HG03342 (cell line): ENCODE measurements at regions not wholly inside any gene's neighbourhood (a gene's known extent, or its start where the extent isn't known, plus 50 kb on each side); places are given as distances from the start of the nearest gene placed in this dataset.

ENCODE experiments used
- ATAC-seq: cut with Tn5 transposase; IDR thresholded peaks from one replicate; pipeline ENCODE4 v1.9.1; 2021; ENCODE audit warnings: mild to moderate bottlenecking, moderate library complexity; ENCODE audit not compliant: unreplicated experiment

DNA sequence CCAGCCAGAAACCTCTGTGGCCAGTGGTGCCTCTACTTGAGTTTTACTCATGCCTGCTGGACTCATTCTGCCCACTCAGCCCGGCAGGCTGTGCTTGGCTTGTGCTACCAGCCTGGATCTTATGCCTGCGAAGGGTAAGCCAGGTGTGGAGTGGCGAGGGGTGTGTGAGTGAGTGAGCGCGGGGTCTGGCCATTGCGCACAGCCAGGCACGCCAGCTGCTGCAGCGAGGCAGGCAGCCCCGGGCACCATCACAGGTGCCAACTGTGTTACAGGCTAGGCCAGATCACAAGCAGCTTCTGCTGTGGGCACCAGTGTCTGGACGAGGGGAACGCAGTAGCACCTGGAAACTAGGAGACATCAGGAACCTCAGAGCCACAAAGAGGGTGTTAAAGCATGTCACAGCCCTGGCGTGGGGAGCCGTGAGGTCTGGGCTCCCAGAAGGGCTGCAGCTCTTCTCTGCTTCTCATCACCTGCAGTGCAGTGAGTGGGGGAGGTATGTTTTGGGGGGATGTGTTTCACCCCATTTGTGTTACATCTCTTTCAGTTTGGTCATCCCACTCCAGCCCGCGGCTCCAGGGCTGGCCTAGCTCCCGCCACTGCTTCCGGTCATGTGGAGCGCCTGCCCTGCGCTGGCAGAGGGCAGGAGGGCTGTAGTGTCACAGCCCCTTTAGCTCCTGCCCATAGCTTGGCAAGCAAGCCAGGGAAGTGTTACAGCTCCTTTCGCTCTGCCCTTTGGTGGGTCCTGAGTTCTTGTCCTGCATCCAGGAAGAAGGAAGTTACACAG, 379.7 kb upstream of the IMPG1 start:
- no peak for ATAC-seq

DNA sequence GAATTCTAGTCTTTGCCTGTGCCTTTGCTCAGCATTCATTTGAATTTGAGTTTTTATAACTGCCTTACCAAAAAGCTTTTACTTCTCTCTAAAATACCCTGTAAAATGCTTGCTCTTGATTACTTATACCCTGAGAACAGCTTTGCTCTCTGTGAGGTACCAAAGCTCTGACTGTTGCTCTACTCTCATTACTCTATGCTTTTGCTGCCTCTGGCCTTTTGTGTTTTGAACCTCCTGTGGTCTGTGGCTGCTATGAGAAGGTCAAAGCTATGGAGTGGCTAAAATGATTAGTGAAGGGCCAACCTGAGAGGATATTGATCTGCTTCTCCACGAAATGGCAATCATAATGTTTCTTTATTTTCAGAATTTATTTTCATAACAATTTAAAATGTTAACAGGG, 375.6 kb upstream of the IMPG1 start:
- no peak for ATAC-seq

DNA sequence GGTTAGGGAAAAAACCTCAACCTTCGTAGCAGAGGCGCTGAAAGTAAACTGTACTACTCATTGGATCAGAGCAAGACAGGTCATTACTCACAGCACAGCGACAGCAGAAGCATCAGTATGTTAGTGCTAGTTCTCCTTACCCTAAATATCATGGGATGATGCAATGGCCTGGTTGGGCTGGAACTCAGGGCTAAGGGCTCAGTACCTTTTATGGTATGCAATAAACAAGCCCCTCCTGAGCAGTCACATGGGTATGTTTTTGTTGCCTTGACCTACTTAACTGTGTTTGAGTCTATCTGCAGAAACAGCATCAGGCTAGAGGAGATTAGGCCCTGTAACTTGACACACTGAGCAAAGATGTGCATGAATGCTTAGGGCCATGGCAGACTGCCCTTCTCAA, 369.4 kb upstream of the IMPG1 start:
- no peak for ATAC-seq

DNA sequence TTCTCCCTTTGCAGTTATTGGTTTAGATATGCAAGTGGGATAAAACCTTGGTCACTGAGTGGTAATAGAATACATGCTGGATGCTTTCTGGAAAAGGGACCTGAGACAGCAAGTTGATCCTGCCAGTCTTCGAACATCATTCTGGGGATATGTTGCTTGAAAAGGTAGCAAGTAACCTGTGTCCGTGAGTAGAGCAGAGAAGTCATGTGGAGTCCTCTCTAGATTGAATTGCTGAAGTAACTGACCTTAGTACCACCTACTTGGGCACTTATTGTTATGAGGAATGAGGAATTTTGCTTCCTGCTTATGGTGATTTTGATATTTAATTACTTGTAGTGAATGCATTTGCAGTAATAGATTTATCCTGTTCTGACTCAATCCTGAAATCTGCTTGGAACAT, 367.3 kb upstream of the IMPG1 start:
- no peak for ATAC-seq

DNA sequence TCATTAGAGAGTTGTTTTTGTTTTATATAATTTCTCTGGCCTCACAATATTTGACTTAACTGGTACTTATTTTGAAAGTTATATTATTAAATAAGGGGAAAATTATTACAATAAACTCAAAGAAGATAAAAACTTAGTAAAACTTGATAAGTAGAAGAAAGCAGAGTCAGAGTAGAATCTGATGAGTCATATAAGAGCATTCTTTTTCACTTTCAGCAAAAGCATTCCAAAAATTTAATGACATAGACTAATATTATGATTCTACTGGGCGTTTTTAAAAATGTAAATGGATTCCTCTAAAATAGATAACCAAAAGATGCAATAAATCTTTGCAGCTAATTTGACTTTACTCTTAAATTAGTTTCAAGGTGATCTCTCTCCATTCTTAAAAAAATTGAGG, 366.3 kb upstream of the IMPG1 start:
- ATAC-seq = no peak

DNA sequence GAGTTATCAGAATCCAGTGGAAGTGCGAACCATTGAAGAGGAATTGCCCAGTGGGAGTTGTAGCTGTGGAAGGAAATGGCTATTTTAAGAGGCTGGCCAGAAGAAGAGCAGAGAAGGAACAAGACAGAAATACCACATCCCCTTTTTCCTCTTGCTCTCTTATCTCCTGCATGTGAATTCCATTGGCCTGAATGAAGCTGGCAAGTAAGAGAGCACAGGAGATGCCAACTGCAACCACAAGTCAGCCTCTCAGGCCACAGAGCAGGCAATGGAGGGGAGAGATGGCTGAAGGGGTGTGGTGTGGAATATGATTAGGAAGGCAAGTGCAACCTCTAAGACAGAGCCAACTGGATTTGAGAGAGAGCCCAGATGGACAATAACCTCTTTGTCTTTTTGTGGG, 362.7 kb upstream of the IMPG1 start:
- no peak for ATAC-seq

DNA sequence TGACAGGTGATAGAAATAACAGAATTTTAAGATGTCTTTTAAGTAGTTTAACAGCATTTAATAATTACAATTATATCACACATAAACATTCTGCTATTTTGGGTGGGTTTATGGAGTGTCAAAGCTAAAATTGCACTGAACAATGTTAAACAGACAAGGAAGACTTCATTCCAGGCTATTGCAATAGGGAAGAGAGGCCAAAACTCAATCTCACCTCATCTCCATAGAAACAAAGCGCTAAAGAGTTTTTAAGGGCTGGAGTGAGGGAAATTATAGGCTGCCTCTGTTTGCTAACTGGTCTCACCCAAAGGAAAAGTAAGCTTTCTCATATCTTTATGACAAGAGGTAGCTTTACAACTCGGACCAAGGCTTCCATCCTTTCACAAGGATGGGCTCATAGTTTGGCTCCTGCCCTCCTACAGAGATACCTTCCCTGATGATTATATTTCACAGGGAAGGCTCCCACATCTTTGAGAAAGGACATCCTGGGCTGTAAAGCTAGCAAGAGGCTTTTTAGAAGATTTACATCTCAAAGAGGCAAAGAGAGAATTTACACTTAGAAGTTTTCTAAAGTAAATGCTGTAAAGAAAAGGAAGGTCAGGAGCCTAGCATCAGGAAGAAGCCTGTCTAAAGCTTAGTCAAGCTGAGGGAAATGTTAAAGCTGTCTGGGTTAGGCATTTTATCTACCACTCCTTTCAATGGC, 350.2 kb upstream of the IMPG1 start:
- no peak for ATAC-seq

DNA sequence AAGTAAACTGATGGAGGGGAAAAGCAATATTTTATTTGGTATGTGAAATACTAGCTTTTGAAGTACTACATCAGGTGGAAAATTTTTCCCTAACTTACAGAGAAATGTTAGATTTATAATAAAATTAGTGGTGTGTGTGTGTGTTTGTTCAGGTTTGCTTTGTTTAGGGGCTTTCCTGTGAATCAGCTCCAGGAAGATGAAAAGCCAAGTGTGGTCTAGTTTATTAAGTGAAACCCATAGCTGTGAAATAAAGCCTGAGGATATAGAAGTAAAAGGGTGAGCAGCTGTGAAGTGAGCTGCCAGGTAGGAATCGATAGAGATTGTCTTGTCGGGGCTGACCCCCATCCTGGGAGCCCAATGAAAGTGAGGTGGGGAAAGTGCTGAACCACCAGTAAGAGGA, 347.6 kb upstream of the IMPG1 start:
- ATAC-seq = peak; percentile 49

DNA sequence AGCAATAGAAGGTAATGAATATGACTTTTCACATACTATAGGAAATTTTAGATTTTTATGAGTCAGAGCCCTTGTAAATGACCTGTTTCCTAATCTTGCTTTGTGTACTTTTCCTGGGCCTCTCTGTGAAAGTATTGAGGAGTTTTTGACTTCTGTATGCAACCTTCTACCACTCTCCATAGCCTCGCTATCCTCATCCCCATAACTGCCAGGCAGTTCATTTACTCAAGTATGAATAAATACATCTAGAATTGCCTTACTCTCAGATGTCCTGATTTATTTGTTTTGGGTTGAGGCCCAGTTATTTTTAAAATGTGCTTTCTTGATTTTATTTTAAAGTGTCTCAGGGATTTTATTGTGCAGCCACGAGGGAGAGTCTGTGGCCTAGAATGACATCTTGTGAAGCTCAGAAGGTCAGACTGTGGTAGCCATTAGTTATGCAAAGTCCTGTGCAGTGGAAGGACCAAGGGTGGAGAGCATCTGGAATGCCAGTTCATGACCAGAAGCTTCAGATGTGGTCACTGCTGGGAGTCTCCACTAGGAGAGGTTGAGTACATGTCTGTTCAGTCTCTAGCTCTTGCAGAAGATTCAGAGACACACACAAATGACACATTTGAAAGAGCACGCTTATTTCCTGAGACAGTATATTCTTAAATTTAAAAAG, 346.2 kb upstream of the IMPG1 start:
- no peak for ATAC-seq

DNA sequence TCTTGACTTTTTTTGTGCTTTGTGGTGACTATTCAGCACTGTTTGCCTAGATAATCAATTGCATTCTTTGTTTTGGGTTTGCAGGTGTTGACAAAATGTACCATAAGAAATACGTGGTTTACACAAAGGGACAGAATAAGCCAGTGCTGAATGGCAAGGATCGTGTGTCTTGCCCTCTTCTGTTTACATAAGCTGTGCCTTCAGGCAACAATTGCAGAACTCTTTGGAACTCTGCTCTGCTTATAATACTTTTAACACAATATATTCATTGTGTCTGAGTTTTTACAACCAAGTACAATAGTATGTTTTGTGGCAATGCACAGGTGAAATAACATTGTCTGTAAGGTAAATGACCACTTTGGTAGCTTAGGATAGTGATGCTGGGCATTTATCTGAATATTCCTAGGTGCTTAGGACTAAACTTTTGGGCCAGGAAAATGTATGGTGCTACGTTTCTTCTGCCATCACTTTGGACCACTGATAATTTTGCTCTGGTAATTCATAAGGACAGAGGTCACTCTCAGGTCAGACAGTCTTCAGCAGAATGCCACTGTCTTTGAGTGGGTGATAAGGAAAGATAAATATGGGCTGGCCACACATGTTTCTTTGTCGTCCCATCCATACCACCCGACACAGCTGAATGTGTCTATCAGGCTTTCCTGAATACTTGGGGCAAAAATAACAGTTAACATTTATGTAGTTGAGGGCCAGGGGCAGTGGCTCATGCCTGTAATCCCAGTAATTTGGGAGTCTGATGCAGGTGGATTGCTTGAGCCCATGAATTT, 344.6 kb upstream of the IMPG1 start:
- no peak for ATAC-seq

DNA sequence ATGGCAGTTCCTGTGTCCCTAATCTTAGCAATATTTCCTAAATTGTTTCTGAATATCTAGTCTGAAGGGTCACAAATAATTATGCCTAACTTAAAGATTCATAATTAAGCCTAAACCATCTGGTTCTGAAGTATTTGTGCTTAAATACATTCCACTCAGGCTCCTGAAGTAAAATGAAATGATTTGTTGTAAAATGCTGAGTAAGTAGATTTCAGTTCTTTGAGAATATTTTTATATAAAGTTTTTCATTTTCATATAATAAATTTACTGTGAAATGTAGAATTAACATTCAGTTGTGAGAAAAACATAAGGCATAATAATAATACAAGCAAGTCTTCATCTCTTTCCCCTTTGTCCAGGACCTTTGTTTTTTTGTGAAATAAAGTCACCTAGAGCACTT, 330.6 kb upstream of the IMPG1 start:
- no peak for ATAC-seq

DNA sequence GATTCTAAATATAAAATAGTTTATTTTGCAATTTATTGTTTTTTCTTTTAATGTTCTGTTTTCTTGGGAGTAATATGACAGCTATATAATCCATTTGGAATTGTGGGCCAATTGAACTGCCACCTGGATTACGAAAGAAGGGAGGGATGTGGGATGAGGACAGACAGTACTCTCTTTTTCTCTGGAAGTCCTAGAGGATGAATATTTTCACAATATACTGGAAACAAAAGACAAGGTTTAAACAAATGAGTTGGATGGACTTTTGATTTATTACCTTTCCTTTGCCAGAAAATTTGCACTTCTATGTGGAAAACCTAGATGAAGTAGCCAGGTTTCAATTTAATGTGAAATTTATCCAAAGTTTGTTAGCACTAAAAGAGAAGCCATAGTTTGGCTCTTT, 325.5 kb upstream of the IMPG1 start:
- ATAC-seq = no peak

DNA sequence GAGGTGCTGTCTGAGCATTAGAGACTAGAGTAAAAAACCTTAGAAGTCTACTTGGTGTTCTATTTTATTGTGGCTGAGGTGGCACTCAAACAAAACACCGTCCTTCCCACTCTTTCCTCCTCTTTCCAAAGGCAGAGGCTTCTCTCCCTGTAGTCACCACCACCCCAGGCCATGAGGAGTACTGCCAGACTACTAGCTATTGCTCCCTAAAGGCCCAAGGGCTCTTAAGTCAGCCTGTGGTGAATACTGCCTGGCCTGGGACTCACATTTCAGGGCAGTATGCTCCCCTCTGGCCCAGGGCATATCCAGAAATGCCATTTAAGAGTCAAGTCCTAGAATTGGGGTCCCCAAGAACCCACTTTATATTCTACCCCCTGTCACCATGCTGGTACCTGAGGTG, 309.7 kb upstream of the IMPG1 start:
- ATAC-seq = no peak

DNA sequence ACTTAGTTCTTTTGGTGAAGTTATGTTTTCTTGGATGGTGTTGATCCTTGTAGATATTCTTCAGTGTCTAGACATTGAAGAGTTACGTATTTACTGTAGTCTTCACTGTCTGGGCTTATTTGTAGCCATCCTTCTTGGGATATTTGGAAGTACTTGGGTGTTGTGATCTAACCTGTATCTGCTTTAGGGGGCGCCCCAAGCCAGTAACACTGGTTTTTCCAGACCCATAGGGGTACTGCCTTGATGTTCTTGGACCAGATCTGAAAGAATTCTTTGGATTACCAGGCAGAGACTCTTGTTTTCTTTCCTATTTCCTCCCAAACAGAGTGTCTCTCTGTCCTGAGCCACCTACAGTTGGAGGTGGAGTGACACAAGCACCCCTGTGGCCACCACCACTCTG, 309.1 kb upstream of the IMPG1 start:
- no peak for ATAC-seq

DNA sequence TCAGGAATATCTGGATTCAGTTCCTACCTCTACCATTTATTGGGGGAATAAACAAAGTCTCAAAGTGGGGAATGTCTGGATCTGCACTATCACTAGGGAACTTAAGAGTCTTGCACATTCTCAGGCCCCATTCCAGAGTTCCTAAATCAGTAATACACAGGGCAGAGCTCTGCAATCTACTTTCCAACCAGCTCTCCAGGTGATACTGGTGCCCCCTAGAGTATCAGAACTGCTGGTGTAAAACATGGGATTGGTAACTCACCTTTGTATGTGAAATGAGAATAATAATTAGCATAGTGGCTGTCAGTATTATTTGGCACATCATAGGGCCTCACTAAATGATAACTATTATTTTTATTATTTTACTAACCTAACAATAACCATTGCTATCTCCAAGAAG, 278.8 kb upstream of the IMPG1 start:
- no peak for ATAC-seq

DNA sequence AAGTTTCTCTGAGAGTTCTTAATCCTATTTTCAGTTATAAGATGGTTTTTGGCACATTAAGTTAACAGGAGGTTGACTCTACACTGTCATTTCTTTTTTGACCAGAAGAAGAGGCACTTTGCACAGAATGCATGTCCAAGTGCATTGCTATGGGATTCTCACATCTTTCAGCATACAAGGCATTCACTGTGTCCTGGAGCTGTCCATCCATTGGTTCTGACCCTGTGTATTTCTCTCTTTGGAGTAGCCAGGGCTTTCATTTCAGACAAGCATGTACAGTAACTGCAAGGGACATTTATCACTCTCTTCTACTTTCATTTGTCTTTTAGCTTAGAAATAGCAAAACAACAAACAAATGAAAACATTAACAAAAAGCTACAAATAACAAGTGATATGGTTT, 275.1 kb upstream of the IMPG1 start:
- ATAC-seq = no peak

DNA sequence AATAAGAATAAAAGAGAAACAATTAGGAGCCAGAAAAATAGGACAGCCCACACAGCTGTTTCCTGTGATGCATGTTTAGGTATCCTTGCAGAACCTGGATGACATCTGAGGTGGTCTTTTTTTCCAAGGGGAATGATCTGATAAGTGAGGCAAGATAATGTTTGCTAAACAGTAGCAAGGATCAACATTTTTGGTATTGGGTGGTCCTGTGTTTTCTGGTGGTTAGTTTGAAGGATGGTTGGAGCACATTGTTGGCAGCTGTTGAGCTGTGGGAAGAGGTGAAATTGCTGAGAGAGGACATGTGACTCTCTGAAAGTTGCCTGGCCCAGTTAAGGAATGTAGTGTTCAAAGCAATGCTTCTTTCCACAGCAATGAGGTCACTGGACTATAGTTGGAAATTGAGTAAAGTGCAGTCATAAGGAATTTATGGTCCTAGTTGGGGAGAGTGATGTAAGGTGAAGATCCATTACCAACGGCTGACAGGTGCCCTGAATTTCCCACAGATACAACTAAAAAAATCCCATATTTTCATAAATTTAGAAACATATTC, 270.2 kb upstream of the IMPG1 start:
- no peak for ATAC-seq

DNA sequence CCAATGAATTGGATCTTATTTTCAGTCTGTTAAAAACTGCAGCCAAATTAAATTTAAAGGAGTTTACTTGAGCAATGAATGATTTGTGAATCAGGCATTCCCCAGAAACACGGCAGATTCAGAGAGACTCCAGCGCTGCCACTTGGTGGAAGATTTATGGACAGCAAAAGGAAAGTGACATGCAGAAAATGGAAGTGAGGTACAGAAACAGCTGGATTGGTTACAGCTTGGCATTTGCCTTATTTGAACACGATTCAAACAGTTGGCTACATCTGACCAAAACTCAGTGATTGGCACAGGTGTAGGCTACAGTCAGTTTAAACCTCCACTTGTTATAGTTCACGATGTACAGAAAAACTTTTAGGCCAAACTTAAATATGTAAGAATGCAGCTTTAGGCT, 257.6 kb upstream of the IMPG1 start:
- ATAC-seq = no peak

DNA sequence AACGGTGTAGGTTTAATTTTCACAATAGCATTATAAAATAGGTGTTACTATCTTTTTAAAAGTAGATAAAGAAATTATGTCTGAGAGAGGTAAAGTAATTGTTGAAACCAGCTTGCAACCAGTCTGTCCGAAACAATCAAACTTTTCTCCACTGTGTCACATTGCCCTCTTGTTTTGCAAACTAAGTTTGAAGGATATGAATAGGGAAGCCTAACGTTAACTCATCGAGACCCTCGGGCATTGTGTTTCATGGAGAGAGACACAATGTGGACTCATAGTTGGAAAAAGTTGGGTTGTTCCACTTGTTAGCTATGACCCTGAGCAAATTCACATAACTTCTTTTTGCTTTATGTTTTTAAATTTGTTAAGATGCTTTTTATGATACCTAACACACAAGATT, 254.4 kb upstream of the IMPG1 start:
- no peak for ATAC-seq
